Osteoblast (primary cell): ENCODE measurements at regions not wholly inside any gene's neighbourhood (a gene's known extent, or its start where the extent isn't known, plus 50 kb on each side); places are given as distances from the start of the nearest gene placed in this dataset.
"Not testable (repeated sequence)": the region's sequence is repeated elsewhere in the genome, so short reads cannot be mapped to it uniquely, and the experiment has no call there.

Experiments used
- DNase-seq: peaks from one replicate; pipeline ENCODE4 v3.0.0; 2011; ENCODE audit warnings: low spot score, mixed read lengths; ENCODE audit not compliant: insufficient read length; ENCODE audit errors: missing footprints
- H2AFZ ChIP-seq: 2 replicates; pipeline ENCODE4 v1.6.0; 2011; ENCODE audit warnings: mild to moderate bottlenecking, low read length
- H3K27ac ChIP-seq: 2 replicates; pipeline ENCODE4 v1.5.1; 2011; ENCODE audit warnings: mild to moderate bottlenecking, low read depth, low read length, moderate library complexity
- H3K27me3 ChIP-seq: 2 replicates; pipeline ENCODE4 v1.6.0; 2012; ENCODE audit warnings: mild to moderate bottlenecking, control low read depth, inconsistent platforms, low read length, moderate library complexity; ENCODE audit not compliant: insufficient read depth
- H3K36me3 ChIP-seq: 2 replicates; pipeline ENCODE4 v1.5.1; 2011; ENCODE audit warnings: mild to moderate bottlenecking, low read length, control low read depth, moderate library complexity; ENCODE audit not compliant: insufficient read depth
- H3K4me1 ChIP-seq: 2 replicates; pipeline ENCODE4 v1.5.1; 2011; ENCODE audit warnings: mild to moderate bottlenecking, low read length, control low read depth, moderate library complexity; ENCODE audit not compliant: insufficient read depth
- H3K4me2 ChIP-seq: 2 replicates; pipeline ENCODE4 v1.6.0; 2011; ENCODE audit warnings: mild to moderate bottlenecking, low read length; ENCODE audit not compliant: insufficient read depth
- H3K4me3 ChIP-seq: fragments of 200-600 bp; sonication (generic); 3 replicates; pipeline ENCODE4 v1.5.1; 2012; ENCODE audit warnings: mild to moderate bottlenecking, low read length, inconsistent platforms; ENCODE audit not compliant: insufficient read depth
- H3K79me2 ChIP-seq: 2 replicates; pipeline ENCODE4 v1.6.0; 2012; ENCODE audit warnings: mild to moderate bottlenecking, low read length, control low read depth, inconsistent platforms; ENCODE audit not compliant: insufficient read depth
- H3K9me3 ChIP-seq: 2 replicates; pipeline ENCODE4 v1.5.1; 2011; ENCODE audit warnings: low read depth, low read length, control low read depth
- H4K20me1 ChIP-seq: 2 replicates; pipeline ENCODE4 v1.6.0; 2012; ENCODE audit warnings: mild to moderate bottlenecking, low read length, control low read depth; ENCODE audit not compliant: insufficient read depth
- CTCF ChIP-seq: IDR thresholded peaks from 2 replicates; pipeline ENCODE4 v1.5.1; 2011; ENCODE audit warnings: mild to moderate bottlenecking, low read depth, low read length, moderate library complexity; ENCODE audit errors: extremely low read depth

GRCh38 chr9:74083681-74084433 lies 413.3 kb upstream of the RORB start:
- no peak for DNase-seq
- H3K27me3 ChIP-seq: no peaks in the 10 kb centered on the region
- H2AFZ ChIP-seq: no peak overlapping the region
- no peak overlapping the region for H3K4me3 ChIP-seq
- H3K36me3 ChIP-seq: no peaks in the 10 kb centered on the region
- no peak overlapping the region for H3K27ac ChIP-seq
- no peaks in the 10 kb centered on the region for H4K20me1 ChIP-seq
- no peak for TF ChIP-seq CTCF
- H3K4me2 ChIP-seq: no peak overlapping the region
- H3K9me3 ChIP-seq: no peaks in the 10 kb centered on the region
- no peaks in the 10 kb centered on the region for H3K79me2 ChIP-seq
- no peaks in the 10 kb centered on the region for H3K4me1 ChIP-seq

GRCh38 chr9:74085384-74086037 lies 411.6 kb upstream of the RORB start:
- H3K9me3 ChIP-seq, H2AFZ ChIP-seq, DNase-seq, H3K27me3 ChIP-seq, H3K79me2 ChIP-seq, H3K4me3 ChIP-seq, H3K4me1 ChIP-seq, H4K20me1 ChIP-seq, H3K36me3 ChIP-seq, H3K27ac ChIP-seq, H3K4me2 ChIP-seq: not testable (repeated sequence)

- H3K4me2 ChIP-seq, H3K27ac ChIP-seq, H3K27me3 ChIP-seq, H3K9me3 ChIP-seq, H4K20me1 ChIP-seq, H3K4me1 ChIP-seq, H2AFZ ChIP-seq, DNase-seq, H3K4me3 ChIP-seq, H3K36me3 ChIP-seq, H3K79me2 ChIP-seq: not testable (repeated sequence)
Measured at GRCh38 chr9:74090921-74091320, 406.2 kb upstream of the RORB start.

- no peaks in the 10 kb centered on the region for H3K36me3 ChIP-seq
- no peaks in the 10 kb centered on the region for H3K79me2 ChIP-seq
- no peaks in the 10 kb centered on the region for H3K4me1 ChIP-seq
- no peak overlapping the region for H3K4me2 ChIP-seq
- H4K20me1 ChIP-seq: no peaks in the 10 kb centered on the region
- no peak overlapping the region for H3K4me3 ChIP-seq
- no peaks in the 10 kb centered on the region for H3K9me3 ChIP-seq
- no peak for DNase-seq
- no peaks in the 10 kb centered on the region for H3K27me3 ChIP-seq
- H2AFZ ChIP-seq: no peak overlapping the region
- H3K27ac ChIP-seq: no peak overlapping the region
- TF ChIP-seq CTCF: no peak
Measured at GRCh38 chr9:74092491-74092834, 404.7 kb upstream of the RORB start.

GRCh38 chr9:74094037-74094436 lies 403.1 kb upstream of the RORB start:
- H2AFZ ChIP-seq, DNase-seq, H3K4me1 ChIP-seq, H3K4me3 ChIP-seq, H4K20me1 ChIP-seq, H3K36me3 ChIP-seq, H3K79me2 ChIP-seq, H3K4me2 ChIP-seq, H3K9me3 ChIP-seq, H3K27me3 ChIP-seq, H3K27ac ChIP-seq: not testable (repeated sequence)
